ENCODE measurements at regions not wholly inside any gene's neighbourhood (a gene's known extent, or its start where the extent isn't known, plus 50 kb on each side); places are given as distances from the start of the nearest gene placed in this dataset.

DNA sequence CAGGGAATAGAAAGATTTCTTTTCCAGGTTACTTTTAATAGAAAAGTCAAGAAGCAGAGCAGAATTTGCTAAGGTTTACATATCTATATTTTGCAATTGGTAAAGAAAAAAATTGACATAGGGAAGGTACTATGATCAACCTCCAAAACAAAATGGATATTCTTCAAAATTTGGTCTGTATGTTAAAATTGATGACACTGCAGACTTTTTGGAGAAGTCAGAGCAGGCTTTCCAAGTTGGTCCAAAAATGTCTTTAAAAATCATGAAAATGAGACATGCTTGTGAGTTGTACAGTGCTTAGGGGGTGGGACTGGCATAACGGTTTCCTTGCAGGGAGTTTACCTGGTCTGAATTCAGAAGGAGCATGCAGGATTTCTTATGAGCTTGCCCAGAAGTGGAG is 77.0 kb downstream of the TFPI2 start:
- TF ChIP-seq POLR2A (IDR thresholded peaks at IDR 0.05; ENCODE audit: low read depth, low read length) (no peak), POLR2AphosphoS5 (IDR thresholded peaks at IDR 0.05; ENCODE audit: low read depth, low read length) (no peak), TAF1 (IDR thresholded peaks at IDR 0.05; ENCODE audit: low read depth, low read length) (no peak)

Measured in GM12891 (cell line).